ENCODE measurements at regions not wholly inside any gene's neighbourhood (a gene's known extent, or its start where the extent isn't known, plus 50 kb on each side); places are given as distances from the start of the nearest gene placed in this dataset.
"Not testable (repeated sequence)": the region's sequence is repeated elsewhere in the genome, so short reads cannot be mapped to it uniquely, and the experiment has no call there.

DNA sequence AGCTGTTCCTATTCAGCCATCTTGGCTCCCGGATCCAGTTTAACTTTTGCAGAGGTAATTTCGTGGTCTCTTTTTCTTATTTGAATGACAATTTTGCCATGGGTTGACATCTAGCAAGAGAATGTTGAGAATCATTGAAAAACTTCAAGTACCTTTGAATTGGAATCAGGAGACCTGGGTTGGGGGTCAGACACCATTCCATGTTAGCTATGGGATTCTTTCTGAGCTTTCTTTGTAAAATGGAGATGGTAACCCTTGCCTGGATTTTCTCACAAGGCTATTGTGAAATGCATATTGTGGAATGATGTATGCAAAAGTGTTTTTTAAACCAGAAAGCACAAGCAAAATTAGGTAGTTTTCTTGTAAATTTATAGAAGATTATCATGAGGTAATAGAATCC lies 79.1 kb upstream of the HAND2 start:
- TF ChIP-seq TARDBP (IDR thresholded peaks at IDR 0.05) (no peak), FOXM1 (IDR thresholded peaks at IDR 0.05; ENCODE audit: borderline replicate concordance) (no peak), NFRKB (IDR thresholded peaks at IDR 0.05) (no peak), BHLHE40 (IDR thresholded peaks at IDR 0.05; ENCODE audit: borderline replicate concordance) (no peak), FOXA1 (IDR thresholded peaks at IDR 0.05) (no peak), LEF1 (IDR thresholded peaks at IDR 0.05; ENCODE audit: borderline replicate concordance) (no peak), ARNT (IDR thresholded peaks at IDR 0.05) (no peak), SP1 (IDR thresholded peaks at IDR 0.05) (no peak), ELF4 (IDR thresholded peaks at IDR 0.05) (no peak), L3MBTL2 (conservative IDR thresholded peaks at IDR 0.05) (no peak), SUZ12 (IDR thresholded peaks at IDR 0.05) (no peak), ZNF384 (IDR thresholded peaks at IDR 0.05) (no peak), HDGF (IDR thresholded peaks at IDR 0.05; ENCODE audit: borderline replicate concordance) (no peak), FOXK2 (IDR thresholded peaks at IDR 0.05) (no peak)
- TF ChIP-seq, protein P1, sequence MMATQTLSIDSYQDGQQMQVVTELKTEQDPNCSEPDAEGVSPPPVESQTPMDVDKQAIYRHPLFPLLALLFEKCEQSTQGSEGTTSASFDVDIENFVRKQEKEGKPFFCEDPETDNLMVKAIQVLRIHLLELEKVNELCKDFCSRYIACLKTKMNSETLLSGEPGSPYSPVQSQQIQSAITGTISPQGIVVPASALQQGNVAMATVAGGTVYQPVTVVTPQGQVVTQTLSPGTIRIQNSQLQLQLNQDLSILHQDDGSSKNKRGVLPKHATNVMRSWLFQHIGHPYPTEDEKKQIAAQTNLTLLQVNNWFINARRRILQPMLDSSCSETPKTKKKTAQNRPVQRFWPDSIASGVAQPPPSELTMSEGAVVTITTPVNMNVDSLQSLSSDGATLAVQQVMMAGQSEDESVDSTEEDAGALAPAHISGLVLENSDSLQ (IDR thresholded peaks at IDR 0.05) = no peak
- CTCF ChIA-PET = no interaction called here
- no peak for DNase-seq (ENCODE audit: extremely low spot score)
- POLR2A ChIA-PET = interaction anchor here (1.0 kb wide), 1 partner anchor 10 kb away, joined by 3 read pairs; no protein-coding TSS in a partner anchor

DNA sequence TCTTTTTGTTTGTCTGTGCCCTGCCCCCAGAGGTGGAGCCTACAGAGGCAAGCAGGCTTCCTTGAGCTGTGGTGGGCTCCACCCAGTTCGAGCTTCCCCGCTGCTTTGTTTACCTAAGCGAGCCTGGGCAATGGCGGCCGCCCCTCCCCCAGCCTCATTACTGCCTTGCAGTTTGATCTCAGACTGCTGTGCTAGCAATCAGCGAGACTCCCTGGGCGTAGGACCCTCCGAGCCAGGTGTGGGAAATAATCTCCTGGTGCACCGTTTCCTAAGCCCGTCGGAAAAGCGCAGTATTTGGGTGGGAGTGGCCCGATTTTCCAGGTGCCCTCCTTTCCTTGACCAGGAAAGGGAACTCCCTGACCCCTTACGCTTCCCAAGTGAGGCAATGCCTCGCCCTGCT lies 78.6 kb upstream of the HAND2 start:
- DNase-seq (ENCODE audit: extremely low spot score); CTCF ChIA-PET: not testable (repeated sequence)
- POLR2A ChIA-PET = interaction anchor here (1.0 kb wide), 1 partner anchor 10 kb away, joined by 3 read pairs; no protein-coding TSS in a partner anchor
- TF ChIP-seq L3MBTL2 (conservative IDR thresholded peaks at IDR 0.05) = 0 out of 2 replicates have a peak, but pooled peaks have one; percentile 40

DNA sequence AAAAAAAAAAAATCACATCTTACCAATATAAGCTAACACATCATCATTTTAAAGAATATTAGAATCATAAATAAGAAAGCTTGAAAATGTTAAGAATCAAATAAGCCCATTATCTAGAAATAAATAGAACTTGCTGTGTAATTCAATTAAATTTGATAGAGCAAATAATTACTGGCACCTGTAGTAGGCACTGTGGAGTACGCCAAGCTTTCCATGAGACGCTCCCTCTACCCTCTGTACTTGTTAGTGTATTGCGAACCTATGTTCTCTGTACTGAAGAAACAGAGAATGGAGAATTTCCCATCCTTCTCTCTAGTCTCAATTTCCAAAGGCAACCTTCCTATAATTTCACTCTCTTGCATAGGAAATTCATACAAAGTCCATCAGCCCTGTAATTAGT lies 61.7 kb upstream of the HAND2 start:
- no peak for DNase-seq (ENCODE audit: extremely low spot score)
- POLR2A ChIA-PET = no interaction called here
- TF ChIP-seq TARDBP (IDR thresholded peaks at IDR 0.05) (no peak), FOXA1 (IDR thresholded peaks at IDR 0.05) (no peak), HDGF (IDR thresholded peaks at IDR 0.05; ENCODE audit: borderline replicate concordance) (no peak), ELF4 (IDR thresholded peaks at IDR 0.05) (no peak), L3MBTL2 (conservative IDR thresholded peaks at IDR 0.05) (no peak), SP1 (IDR thresholded peaks at IDR 0.05) (no peak), LEF1 (IDR thresholded peaks at IDR 0.05; ENCODE audit: borderline replicate concordance) (no peak), ARNT (IDR thresholded peaks at IDR 0.05) (no peak), BHLHE40 (IDR thresholded peaks at IDR 0.05; ENCODE audit: borderline replicate concordance) (no peak), FOXM1 (IDR thresholded peaks at IDR 0.05; ENCODE audit: borderline replicate concordance) (no peak), SUZ12 (IDR thresholded peaks at IDR 0.05) (no peak), NFRKB (IDR thresholded peaks at IDR 0.05) (no peak), ZNF384 (IDR thresholded peaks at IDR 0.05) (no peak), CTBP1 (IDR thresholded peaks at IDR 0.05; ENCODE audit: borderline replicate concordance) (no peak), FOXK2 (IDR thresholded peaks at IDR 0.05) (no peak)
- TF ChIP-seq, protein P1 (IDR thresholded peaks at IDR 0.05) = no peak
- CTCF ChIA-PET = no interaction called here

DNA sequence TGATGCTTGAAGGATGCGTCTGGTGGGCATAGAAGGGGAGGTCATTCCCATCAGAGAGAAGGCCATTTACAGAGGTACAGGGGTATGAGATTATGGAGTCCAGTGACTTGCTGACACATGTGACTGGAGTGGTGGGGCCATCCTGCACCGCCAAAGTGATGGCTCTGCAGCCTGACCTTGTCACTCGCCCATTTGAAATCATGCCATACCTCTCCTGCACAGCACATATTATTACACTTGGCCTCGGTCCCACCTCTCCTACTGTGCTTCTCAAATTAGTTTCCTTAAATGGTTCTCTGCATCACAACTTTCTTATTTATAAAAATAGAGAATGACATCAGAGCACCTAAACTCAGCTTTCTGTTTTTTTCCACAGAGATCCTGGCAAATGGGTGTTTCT lies 60.7 kb upstream of the HAND2 start:
- TF ChIP-seq HDGF (IDR thresholded peaks at IDR 0.05; ENCODE audit: borderline replicate concordance) (no peak), NFRKB (IDR thresholded peaks at IDR 0.05) (no peak), ZNF384 (IDR thresholded peaks at IDR 0.05) (no peak), FOXK2 (IDR thresholded peaks at IDR 0.05) (no peak), SUZ12 (IDR thresholded peaks at IDR 0.05) (no peak), FOXA1 (IDR thresholded peaks at IDR 0.05) (no peak), SP1 (IDR thresholded peaks at IDR 0.05) (no peak), TARDBP (IDR thresholded peaks at IDR 0.05) (no peak), BHLHE40 (IDR thresholded peaks at IDR 0.05; ENCODE audit: borderline replicate concordance) (no peak), L3MBTL2 (conservative IDR thresholded peaks at IDR 0.05) (no peak), LEF1 (IDR thresholded peaks at IDR 0.05; ENCODE audit: borderline replicate concordance) (no peak), CTBP1 (IDR thresholded peaks at IDR 0.05; ENCODE audit: borderline replicate concordance) (no peak), FOXM1 (IDR thresholded peaks at IDR 0.05; ENCODE audit: borderline replicate concordance) (no peak), ARNT (IDR thresholded peaks at IDR 0.05) (no peak), ELF4 (IDR thresholded peaks at IDR 0.05) (no peak)
- TF ChIP-seq, protein P1 (IDR thresholded peaks at IDR 0.05) = no peak

DNA sequence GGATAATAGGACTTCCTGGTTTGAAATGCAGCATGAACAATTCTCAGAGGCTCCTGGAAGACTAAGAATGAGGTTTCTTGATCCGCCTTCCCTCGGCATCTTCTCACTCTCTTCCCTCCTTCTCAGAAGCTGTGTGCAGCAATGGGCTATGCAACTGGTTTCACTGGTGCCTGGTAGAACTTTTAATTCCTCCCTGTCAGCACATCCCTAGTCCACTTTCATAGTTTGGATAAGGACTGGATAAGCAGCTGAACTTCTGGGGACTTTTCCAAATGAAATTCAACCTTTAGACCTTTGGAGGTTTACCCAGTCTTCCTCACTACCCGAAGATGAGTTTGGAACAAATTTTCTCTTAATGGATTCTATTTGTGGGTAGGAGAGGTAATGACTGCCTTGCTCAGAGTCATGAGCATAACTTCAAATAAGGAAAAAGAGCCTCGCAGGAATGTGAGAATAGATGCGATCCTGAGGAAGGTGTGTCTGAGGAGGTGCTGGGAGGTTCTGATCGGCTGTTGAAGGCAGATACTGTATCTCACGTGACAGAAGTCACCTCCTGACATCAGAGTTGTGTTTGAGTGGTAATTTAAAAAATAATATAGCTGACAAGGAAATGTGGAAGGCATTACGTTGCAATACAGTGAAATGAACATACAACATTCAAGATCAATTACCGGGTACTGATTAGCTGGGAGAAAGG lies 56.0 kb upstream of the HAND2 start:
- ChIA-PET POLR2A (no interaction called here), CTCF (interaction anchor here (0.6 to 1.8 kb wide), 2 partner anchors 10 to 887 kb away, joined by 3 to 4 read pairs; no protein-coding TSS in a partner anchor)
- TF ChIP-seq SP1 (IDR thresholded peaks at IDR 0.05) (no peak), BHLHE40 (IDR thresholded peaks at IDR 0.05; ENCODE audit: borderline replicate concordance) (no peak), LEF1 (IDR thresholded peaks at IDR 0.05; ENCODE audit: borderline replicate concordance) (no peak), ARNT (IDR thresholded peaks at IDR 0.05) (no peak), L3MBTL2 (conservative IDR thresholded peaks at IDR 0.05) (no peak), ZNF384 (IDR thresholded peaks at IDR 0.05) (no peak), HDGF (IDR thresholded peaks at IDR 0.05; ENCODE audit: borderline replicate concordance) (no peak)
- DNase-seq (ENCODE audit: extremely low spot score) = no peak

More for the DNA sequence above, 60.7 kb upstream of the HAND2 start:
- CTCF ChIA-PET = no interaction called here
- POLR2A ChIA-PET = no interaction called here
- DNase-seq (ENCODE audit: extremely low spot score) = no peak

DNA sequence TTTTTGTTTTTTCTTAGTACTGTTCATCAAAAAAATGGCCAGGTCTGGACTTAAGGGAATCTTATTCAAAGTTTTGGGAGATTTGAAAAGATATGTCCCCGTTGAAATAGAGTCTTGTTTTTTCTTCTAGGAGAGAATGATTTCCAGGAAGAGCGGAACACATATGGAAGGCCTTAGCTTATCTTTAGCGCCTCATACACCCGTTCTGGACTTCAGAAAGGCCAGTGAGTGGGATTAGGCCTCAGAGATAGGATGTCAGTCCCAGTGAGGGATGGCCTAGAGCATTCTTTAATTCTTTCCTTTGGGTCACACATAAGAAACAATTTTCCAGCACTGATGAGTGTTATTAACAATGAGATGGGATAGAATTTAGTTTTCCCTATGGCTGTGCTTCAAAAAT lies 54.5 kb upstream of the HAND2 start:
- no peak for DNase-seq (ENCODE audit: extremely low spot score)
- POLR2A ChIA-PET = no interaction called here
- CTCF ChIA-PET = interaction anchor here (0.7 kb wide), 1 partner anchor 131 kb away, joined by 3 read pairs; no protein-coding TSS in a partner anchor
- no peak for TF ChIP-seq NFRKB (IDR thresholded peaks at IDR 0.05)
- no peak for TF ChIP-seq CTBP1 (IDR thresholded peaks at IDR 0.05; ENCODE audit: borderline replicate concordance)
- no peak for TF ChIP-seq TARDBP (IDR thresholded peaks at IDR 0.05)
- no peak for TF ChIP-seq ZNF384 (IDR thresholded peaks at IDR 0.05)
- TF ChIP-seq FOXK2 (IDR thresholded peaks at IDR 0.05) = no peak
- TF ChIP-seq SUZ12 (IDR thresholded peaks at IDR 0.05) = no peak

All from HEK293T (cell line).